ENCODE measurements at regions not wholly inside any gene's neighbourhood (a gene's known extent, or its start where the extent isn't known, plus 50 kb on each side); places are given as distances from the start of the nearest gene placed in this dataset.
"Not testable (repeated sequence)": the region's sequence is repeated elsewhere in the genome, so short reads cannot be mapped to it uniquely, and the experiment has no call there.

GRCh38 chr9:71446473-71447411 lies 321.6 kb downstream of the CEMIP2 start:
- peak overlapping the region; percentile 53 for H3K4me3 ChIP-seq (ENCODE audit: low read depth, low read length)
- ChIA-PET POLR2A (no interaction called here), CTCF (interaction anchor here (1.9 kb wide), 1 partner anchor 162 kb away, joined by 14 read pairs; no protein-coding TSS in a partner anchor)
- TF ChIP-seq, protein P1, sequence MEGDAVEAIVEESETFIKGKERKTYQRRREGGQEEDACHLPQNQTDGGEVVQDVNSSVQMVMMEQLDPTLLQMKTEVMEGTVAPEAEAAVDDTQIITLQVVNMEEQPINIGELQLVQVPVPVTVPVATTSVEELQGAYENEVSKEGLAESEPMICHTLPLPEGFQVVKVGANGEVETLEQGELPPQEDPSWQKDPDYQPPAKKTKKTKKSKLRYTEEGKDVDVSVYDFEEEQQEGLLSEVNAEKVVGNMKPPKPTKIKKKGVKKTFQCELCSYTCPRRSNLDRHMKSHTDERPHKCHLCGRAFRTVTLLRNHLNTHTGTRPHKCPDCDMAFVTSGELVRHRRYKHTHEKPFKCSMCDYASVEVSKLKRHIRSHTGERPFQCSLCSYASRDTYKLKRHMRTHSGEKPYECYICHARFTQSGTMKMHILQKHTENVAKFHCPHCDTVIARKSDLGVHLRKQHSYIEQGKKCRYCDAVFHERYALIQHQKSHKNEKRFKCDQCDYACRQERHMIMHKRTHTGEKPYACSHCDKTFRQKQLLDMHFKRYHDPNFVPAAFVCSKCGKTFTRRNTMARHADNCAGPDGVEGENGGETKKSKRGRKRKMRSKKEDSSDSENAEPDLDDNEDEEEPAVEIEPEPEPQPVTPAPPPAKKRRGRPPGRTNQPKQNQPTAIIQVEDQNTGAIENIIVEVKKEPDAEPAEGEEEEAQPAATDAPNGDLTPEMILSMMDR (IDR thresholded peaks at IDR 0.05; ENCODE audit: insufficient read depth, low read length, missing control alignments) = no peak
- DNase-seq (ENCODE audit: low read depth, low spot score) = no peak

GRCh38 chr9:71446106-71446472 lies 322.2 kb downstream of the CEMIP2 start:
- ChIA-PET POLR2A (no interaction called here), CTCF (no interaction called here)
- TF ChIP-seq, protein P1 (IDR thresholded peaks at IDR 0.05; ENCODE audit: insufficient read depth, low read length, missing control alignments) = no peak
- peak overlapping the region; percentile 53; the same call in 1 of the 2 replicates for H3K4me3 ChIP-seq (ENCODE audit: low read depth, low read length)
- DNase-seq (ENCODE audit: low read depth, low spot score) = no peak

DNA sequence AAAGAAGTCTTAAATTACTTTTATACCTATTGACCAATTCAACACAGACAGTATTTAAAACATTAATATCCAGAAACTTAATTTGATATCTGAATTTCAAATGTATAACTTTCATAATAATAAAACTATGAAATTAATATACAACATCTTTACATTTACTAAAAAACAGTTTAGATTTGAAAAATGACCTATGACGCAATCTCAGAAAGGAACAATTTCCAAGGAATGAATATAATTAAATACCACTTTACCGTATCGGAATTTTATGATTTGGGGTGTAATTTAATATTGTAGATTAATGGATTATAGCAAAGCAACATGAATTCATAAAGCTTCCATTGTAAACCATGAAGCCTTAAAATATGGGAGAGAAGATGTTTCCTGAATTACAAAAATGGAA lies 321.5 kb upstream of the TRPM3 start:
- DNase-seq (ENCODE audit: low read depth, low spot score) = no peak
- ChIA-PET POLR2A (no interaction called here), CTCF (no interaction called here)
- TF ChIP-seq, protein P1 (IDR thresholded peaks at IDR 0.05; ENCODE audit: insufficient read depth, low read length, missing control alignments) = no peak
- H3K4me3 ChIP-seq (ENCODE audit: low read depth, low read length) = no peak overlapping the region

- ChIA-PET CTCF (no interaction called here), POLR2A (no interaction called here)
- DNase-seq (ENCODE audit: low read depth, low spot score) = no peak
- TF ChIP-seq, protein P1 (IDR thresholded peaks at IDR 0.05; ENCODE audit: insufficient read depth, low read length, missing control alignments) = no peak
- H3K4me3 ChIP-seq (ENCODE audit: low read depth, low read length) = no peak overlapping the region
Observed at GRCh38 chr9:71441266-71441665, 319.8 kb upstream of the TRPM3 start.

- CTCF ChIA-PET = no interaction called here
- H3K4me3 ChIP-seq (ENCODE audit: low read depth, low read length) = no peak overlapping the region
- TF ChIP-seq, protein P1 (IDR thresholded peaks at IDR 0.05; ENCODE audit: insufficient read depth, low read length, missing control alignments) = no peak
- POLR2A ChIA-PET = no interaction called here
- no peak for DNase-seq (ENCODE audit: low read depth, low spot score)
Observed at GRCh38 chr9:71431931-71432330, 310.5 kb upstream of the TRPM3 start.

DNA sequence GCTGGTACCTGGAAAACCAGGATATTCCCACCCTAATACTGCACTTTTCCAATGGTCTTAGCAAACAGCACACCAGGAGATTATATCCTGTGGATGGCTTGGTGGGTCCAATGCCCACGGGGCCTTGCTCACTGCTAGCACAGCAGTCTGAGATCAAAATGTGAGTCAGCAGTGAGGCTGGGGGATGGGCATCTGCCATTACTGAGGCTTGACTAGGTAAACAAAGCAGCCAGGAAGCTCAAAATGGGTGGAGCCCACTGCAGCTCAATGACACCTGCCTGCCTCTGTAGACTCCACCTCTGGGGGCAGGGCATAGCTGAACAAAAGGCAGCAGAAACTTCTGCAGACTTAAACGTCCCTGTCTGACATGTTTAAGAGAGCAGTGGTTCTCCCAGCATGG lies 285.9 kb upstream of the TRPM3 start:
- CTCF ChIA-PET; POLR2A ChIA-PET; H3K4me3 ChIP-seq (ENCODE audit: low read depth, low read length); DNase-seq (ENCODE audit: low read depth, low spot score): not testable (repeated sequence)

DNA sequence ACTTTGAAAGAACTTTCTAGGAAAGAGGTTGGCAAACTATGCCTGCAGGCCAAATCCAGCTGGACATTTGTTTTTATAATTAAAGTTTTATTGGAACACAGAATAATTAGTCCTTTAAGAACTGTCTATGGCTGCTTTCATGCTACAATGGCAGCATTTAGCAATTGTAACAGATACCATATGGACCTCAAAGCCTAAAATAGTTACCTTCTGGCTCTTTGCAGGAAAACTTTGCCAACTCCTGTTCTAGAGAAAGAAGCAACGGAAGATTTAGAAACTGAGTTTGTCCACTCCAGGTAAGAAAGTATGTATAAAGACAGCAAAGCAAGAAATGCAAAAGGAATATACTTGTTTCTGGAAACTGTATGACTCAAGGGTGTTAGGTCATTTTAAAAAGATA lies 281.7 kb upstream of the TRPM3 start:
- CTCF ChIA-PET = no interaction called here
- DNase-seq (ENCODE audit: low read depth, low spot score) = no peak
- H3K4me3 ChIP-seq (ENCODE audit: low read depth, low read length) = no peak overlapping the region
- TF ChIP-seq, protein P1 (IDR thresholded peaks at IDR 0.05; ENCODE audit: insufficient read depth, low read length, missing control alignments) = no peak
- POLR2A ChIA-PET = no interaction called here

Measured in AG04449 (cell line).